Fibroblast of villous mesenchyme (primary cell): ENCODE measurements at regions not wholly inside any gene's neighbourhood (a gene's known extent, or its start where the extent isn't known, plus 50 kb on each side); places are given as distances from the start of the nearest gene placed in this dataset.

ENCODE experiments used
- DNase-seq: peaks from one replicate; pipeline ENCODE4 v3.0.0-alpha.2; 2010; ENCODE audit warnings: low read depth
- H3K4me3 ChIP-seq: 2 replicates; pipeline ENCODE4 v1.5.1; 2011; ENCODE audit warnings: low read depth, mild to moderate bottlenecking, low read length
- TF ChIP-seq, protein P1 (sequence below): IDR thresholded peaks from 2 replicates; pipeline ENCODE4 v1.5.1; 2012; ENCODE audit warnings: low read depth, mild to moderate bottlenecking, low read length; ENCODE audit not compliant: insufficient read depth

DNA sequence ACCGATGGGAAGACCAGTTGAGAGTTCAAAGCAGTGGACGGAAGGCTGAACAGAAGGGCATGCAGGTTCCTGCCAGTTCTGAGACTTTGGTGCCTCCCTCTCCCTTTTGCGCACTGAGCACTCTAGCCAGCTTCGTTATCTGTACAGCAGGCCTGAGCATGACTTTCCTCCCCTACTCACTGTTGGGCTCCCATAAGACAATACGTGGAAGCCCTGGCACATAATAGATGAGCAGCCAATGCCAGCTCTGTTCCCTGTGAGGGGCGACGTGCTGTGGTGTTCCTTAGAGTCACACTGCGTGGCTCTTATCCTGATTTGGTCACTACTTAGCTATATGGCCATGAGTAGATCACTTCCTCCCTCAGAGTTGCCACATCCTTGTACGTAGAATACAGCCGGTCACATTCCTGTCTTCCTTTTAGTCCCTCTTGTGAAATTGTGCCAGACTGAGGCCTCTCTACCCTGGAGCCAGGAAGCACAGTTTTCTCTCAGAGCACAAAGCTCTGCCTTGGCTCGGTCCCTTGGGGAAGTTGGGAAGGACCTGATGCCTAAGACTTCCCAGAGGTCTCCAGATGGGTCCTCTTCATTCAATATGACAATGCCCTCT lies 160.4 kb upstream of the MAMLD1 start:
- TF ChIP-seq, protein P1, sequence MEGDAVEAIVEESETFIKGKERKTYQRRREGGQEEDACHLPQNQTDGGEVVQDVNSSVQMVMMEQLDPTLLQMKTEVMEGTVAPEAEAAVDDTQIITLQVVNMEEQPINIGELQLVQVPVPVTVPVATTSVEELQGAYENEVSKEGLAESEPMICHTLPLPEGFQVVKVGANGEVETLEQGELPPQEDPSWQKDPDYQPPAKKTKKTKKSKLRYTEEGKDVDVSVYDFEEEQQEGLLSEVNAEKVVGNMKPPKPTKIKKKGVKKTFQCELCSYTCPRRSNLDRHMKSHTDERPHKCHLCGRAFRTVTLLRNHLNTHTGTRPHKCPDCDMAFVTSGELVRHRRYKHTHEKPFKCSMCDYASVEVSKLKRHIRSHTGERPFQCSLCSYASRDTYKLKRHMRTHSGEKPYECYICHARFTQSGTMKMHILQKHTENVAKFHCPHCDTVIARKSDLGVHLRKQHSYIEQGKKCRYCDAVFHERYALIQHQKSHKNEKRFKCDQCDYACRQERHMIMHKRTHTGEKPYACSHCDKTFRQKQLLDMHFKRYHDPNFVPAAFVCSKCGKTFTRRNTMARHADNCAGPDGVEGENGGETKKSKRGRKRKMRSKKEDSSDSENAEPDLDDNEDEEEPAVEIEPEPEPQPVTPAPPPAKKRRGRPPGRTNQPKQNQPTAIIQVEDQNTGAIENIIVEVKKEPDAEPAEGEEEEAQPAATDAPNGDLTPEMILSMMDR: no peak
- DNase-seq: peak; percentile 85

DNA sequence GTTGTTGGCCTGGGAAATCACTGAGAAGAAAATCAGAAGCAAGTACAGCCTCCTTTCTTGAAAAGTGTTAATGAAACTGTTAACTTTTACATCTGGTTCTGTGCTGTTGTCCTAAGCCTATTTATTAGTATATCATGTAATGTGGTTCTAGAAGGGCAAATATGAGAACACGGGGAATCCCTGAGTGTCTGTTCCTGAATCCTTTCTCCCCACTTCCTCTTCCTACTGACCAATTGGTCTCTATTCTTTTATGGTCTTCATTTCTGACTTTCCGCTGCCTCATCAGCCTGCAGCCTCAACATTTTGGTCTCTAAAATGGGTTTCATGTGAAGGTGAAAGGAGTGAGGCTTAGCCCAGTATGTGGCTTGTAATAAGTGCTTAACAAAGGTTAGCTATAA lies 159.9 kb upstream of the MAMLD1 start:
- no peak overlapping the region for H3K4me3 ChIP-seq
- DNase-seq: no peak
- TF ChIP-seq, protein P1: no peak

More for the DNA sequence above, 160.4 kb upstream of the MAMLD1 start:
- H3K4me3 ChIP-seq: no peak overlapping the region

DNA sequence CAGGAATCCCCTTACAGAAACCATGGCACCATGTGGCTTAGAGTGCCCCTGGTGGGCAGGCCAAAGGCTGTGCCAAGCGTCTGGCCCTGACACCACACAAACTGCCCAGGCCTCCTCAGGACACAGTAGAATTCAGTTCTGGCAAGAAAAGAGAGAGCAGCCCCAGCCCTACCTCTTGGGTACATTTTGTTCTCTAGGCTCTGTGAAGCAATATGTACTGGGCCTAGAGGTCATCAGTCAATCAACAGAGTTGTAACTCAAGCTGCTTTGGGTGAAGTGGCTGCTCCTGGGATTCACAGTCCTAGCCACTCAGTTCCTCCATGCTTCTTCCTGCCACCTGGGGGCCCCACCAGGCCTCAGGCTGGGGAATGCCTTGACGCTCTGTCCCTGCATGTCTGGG lies 158.1 kb upstream of the MAMLD1 start:
- peak; percentile 61 for DNase-seq
- H3K4me3 ChIP-seq: no peak overlapping the region
- TF ChIP-seq, protein P1: peak; percentile 14

DNA sequence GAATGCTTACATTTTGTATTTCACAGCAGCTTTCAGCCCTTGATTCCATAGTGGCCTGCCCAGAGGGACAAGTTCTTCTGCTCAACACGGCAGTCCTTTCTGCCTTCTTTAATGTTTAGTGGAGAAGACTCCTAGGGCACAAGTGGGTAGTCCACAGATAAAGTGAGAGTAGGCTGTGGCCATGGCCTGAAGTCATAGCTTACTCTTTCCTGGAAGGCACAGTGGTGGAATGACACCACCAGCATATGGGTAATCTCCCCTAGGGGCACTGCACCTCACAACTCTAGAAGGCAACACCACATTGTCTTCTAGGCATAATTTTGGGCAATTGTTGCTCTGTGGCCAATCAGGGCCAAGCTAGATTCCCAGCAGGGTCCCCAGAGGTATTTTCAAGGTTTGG lies 155.4 kb upstream of the MAMLD1 start:
- no peak for DNase-seq
- H3K4me3 ChIP-seq: no peak overlapping the region
- TF ChIP-seq, protein P1: no peak

DNA sequence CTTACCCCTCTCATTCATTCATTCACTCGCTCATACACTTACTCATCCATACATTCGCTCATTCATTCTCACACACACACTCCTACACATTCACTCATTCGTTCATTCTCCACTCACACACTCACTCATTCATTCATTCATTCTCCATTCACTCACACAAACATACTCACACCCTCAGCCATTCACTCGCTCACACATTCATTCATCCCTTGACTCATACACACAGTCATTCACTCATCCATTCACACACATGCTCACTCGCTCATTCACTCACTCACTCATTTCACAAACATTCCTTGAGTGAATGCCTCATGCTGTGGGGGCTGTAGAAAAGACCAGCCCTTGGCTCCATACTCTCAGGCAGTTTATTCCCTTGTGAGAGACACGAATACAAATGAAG lies 151.1 kb upstream of the MAMLD1 start:
- TF ChIP-seq, protein P1: no peak
- H3K4me3 ChIP-seq: no peak overlapping the region
- no peak for DNase-seq

- TF ChIP-seq, protein P1: no peak
These were observed 150.2 kb upstream of the MAMLD1 start for GRCh38 chrX:150212672-150213480.

More at GRCh38 chrX:150212672-150213480, 150.2 kb upstream of the MAMLD1 start:
- no peak overlapping the region for H3K4me3 ChIP-seq
- DNase-seq: no peak
